GM12878 (cell line): ENCODE measurements at regions not wholly inside any gene's neighbourhood (a gene's known extent, or its start where the extent isn't known, plus 50 kb on each side); places are given as distances from the start of the nearest gene placed in this dataset.

ENCODE experiments used
- ATAC-seq: fragments of 200-7000 bp; cut with Tn5 transposase; 3 replicates; pipeline ENCODE4 v1.9.1; 2020; ENCODE audit warnings: mild to moderate bottlenecking, moderate library complexity
- BruUV-seq: library from RNA; stranded (reverse); fragments of 400-500 nt; replicated peaks from 2 replicates; lab custom pipeline; 2021; lab: Mats Ljungman, UMichigan
- CTCF ChIA-PET: fragments of 300-600 bp; sonication (Branson Sonifier 250); formaldehyde crosslinking; extraction: SDS; loops from one replicate; lab custom pipeline; 2021; ENCODE audit warnings: inconsistent platforms; lab: Yijun Ruan, JAX
- POLR2A ChIA-PET: fragments of 350-600 bp; formaldehyde crosslinking; extraction: SDS; loops from one replicate; lab custom pipeline; 2021; ENCODE audit warnings: inconsistent platforms; lab: Charles Lee
- RAD21 ChIA-PET: fragments of 300-600 bp; sonication (Branson Sonifier 250); formaldehyde crosslinking; loops from one replicate; lab custom pipeline; 2023; ENCODE audit warnings: antibody characterized with exemption; ENCODE audit not compliant: unreplicated experiment; lab: Charles Lee
- SMC1A ChIA-PET: fragments of 300-600 bp; sonication (Branson Sonifier 250); formaldehyde crosslinking; loops from one replicate; lab custom pipeline; 2023; ENCODE audit not compliant: unreplicated experiment, uncharacterized antibody; lab: Charles Lee
- DNase-seq: peaks from one replicate; pipeline ENCODE4 v3.0.0-alpha.2; 2011; ENCODE audit warnings: low read depth, low spot score
- FAIRE-seq: peaks from 3 replicates; lab custom pipeline; 2011; peaks lifted over from hg19 to GRCh38; lab: Jason Lieb, UNC
- H2AFZ ChIP-seq: 2 replicates; pipeline ENCODE4 v1.6.0; 2011; ENCODE audit warnings: low read depth, low read length, control low read depth; ENCODE audit not compliant: control insufficient read depth
- H3K27ac ChIP-seq: 2 replicates; pipeline ENCODE4 v1.5.1; 2011; ENCODE audit warnings: control low read depth; ENCODE audit not compliant: control insufficient read depth, insufficient read depth
- H3K27me3 ChIP-seq, 2 experiments: replicated peaks in 1 of 2; 2 replicates each; pipeline versions ENCODE4 v1.6.0 to v1.6.1; 2011; ENCODE audit warnings: low read length in 1 of 2; ENCODE audit not compliant: control insufficient read depth in 2 of 2, insufficient read depth in 2 of 2
- H3K36me3 ChIP-seq, 2 experiments: 2 replicates each; pipeline ENCODE4 v1.5.1; 2011; ENCODE audit warnings: low read length in 1 of 2; ENCODE audit not compliant: control insufficient read depth in 2 of 2, insufficient read depth in 2 of 2
- H3K4me1 ChIP-seq: 2 replicates; pipeline ENCODE4 v1.6.1; 2011; ENCODE audit warnings: mild to moderate bottlenecking, low read length, moderate library complexity, mixed read lengths; ENCODE audit not compliant: control insufficient read depth, insufficient read depth
- H3K4me2 ChIP-seq: 2 replicates; pipeline ENCODE4 v1.6.0; 2011; ENCODE audit warnings: control low read depth; ENCODE audit not compliant: control insufficient read depth, insufficient read depth
- H3K4me3 ChIP-seq: fragments of 200-600 bp; sonication (generic); 2 replicates; pipeline ENCODE4 v1.5.1; 2016
- H3K79me2 ChIP-seq: 2 replicates; pipeline ENCODE4 v1.6.0; 2011; ENCODE audit warnings: low read length; ENCODE audit not compliant: control insufficient read depth, insufficient read depth
- H3K9ac ChIP-seq: 2 replicates; pipeline ENCODE4 v1.8.0; 2011; ENCODE audit warnings: low read length, control low read depth, mixed read lengths; ENCODE audit not compliant: control insufficient read depth, insufficient read depth
- H3K9me3 ChIP-seq: replicated peaks from 3 replicates; pipeline ENCODE4 v1.5.1; 2011; ENCODE audit warnings: mild to moderate bottlenecking, low read length; ENCODE audit not compliant: control insufficient read depth, insufficient read depth
- H4K20me1 ChIP-seq: 2 replicates; pipeline ENCODE4 v1.6.0; 2011; ENCODE audit not compliant: control insufficient read depth, insufficient read depth
- FOXM1 ChIP-seq: IDR thresholded peaks from 2 replicates; pipeline ENCODE4 v1.6.1; 2012; ENCODE audit warnings: low read depth, mild to moderate bottlenecking, inconsistent platforms, low read length, moderate library complexity
- JUND ChIP-seq: IDR thresholded peaks from 2 replicates; pipeline ENCODE4 v1.6.1; 2012; ENCODE audit warnings: low read depth, mild to moderate bottlenecking, low read length, improper control_type of control experiment, moderate library complexity
- NBN ChIP-seq: fragments of 450-650 bp; IDR thresholded peaks from 2 replicates; pipeline ENCODE4 v1.6.1; 2016
- ZNF384 ChIP-seq: IDR thresholded peaks from 2 replicates; pipeline ENCODE4 v1.6.1; 2012; ENCODE audit warnings: low read depth, mild to moderate bottlenecking, low read length, improper control_type of control experiment, borderline replicate concordance
- WGBS: methylation state at CpG from one replicate; pipeline ENCODE4 v1.1.6; 2016; ENCODE audit warnings: low lambda C conversion rate; ENCODE audit not compliant: insufficient replicate concordance, insufficient coverage; ENCODE audit errors: missing lambda C conversion rate; 5-methylcytosine and 5-hydroxymethylcytosine counted together
- in situ Hi-C: fragments of 300-500 bp; cut with MboI; formaldehyde crosslinking; loops from 9 replicates; pipeline ENCODE4 v1.14.3; 2018; ENCODE audit warnings: mixed read lengths
- intact Hi-C: fragments of 100-400 bp; cut with micrococcal nuclease; formaldehyde crosslinking; loops from one replicate; pipeline ENCODE4 v1.14.2; 2022; ENCODE audit not compliant: unreplicated experiment
- TF ChIP-seq, protein P1 (sequence below): IDR thresholded peaks from 2 replicates; pipeline ENCODE4 v1.6.1; 2011; ENCODE audit warnings: borderline replicate concordance, low read depth, mild to moderate bottlenecking, moderate library complexity, mixed read lengths, low read length; ENCODE audit not compliant: insufficient read depth; ENCODE audit errors: extremely low read length
- TF ChIP-seq, protein P2 (sequence below): fragments of 450-650 bp; IDR thresholded peaks from 2 replicates; pipeline ENCODE4 v1.6.1; 2016; ENCODE audit warnings: mild to moderate bottlenecking, moderate library complexity, borderline replicate concordance
- TF ChIP-seq, protein P3 (sequence below): fragments of 150-350 bp; IDR thresholded peaks from 2 replicates; pipeline ENCODE4 v1.6.1; 2016; ENCODE audit warnings: low read depth, low read length

GRCh38 chr4:138426786-138427185 is 184.6 kb upstream of the SLC7A11 start:
- ChIA-PET POLR2A (no interaction called here), RAD21 (no interaction called here), SMC1A (no interaction called here), CTCF (no interaction called here)
- no peaks in the 10 kb centered on the region for H3K79me2 ChIP-seq
- ATAC-seq (no peak), FAIRE-seq (no peak), DNase-seq (no peak)
- 28% methylated on average over 1 of the region's 1 CpG for WGBS
- no TSS peak for BruUV-seq
- H3K4me3 ChIP-seq, result no peak overlapping the region
- no peak overlapping the region for H2AFZ ChIP-seq
- no peaks in the 10 kb centered on the region; the same call in 2 of the 3 replicates for H3K9me3 ChIP-seq
- H3K27me3 ChIP-seq, result no peaks in the 10 kb centered on the region
- H4K20me1 ChIP-seq, result no peaks in the 10 kb centered on the region
- no peaks in the 10 kb centered on the region for H3K4me1 ChIP-seq
- intact Hi-C loops (no loop called here), in situ Hi-C loops (no loop called here)
- no peak overlapping the region for H3K27ac ChIP-seq
- no peak overlapping the region for H3K4me2 ChIP-seq
- TF ChIP-seq JUND (no peak), NBN (no peak), ZNF384 (no peak), FOXM1 (no peak)
- TF ChIP-seq, protein P1, sequence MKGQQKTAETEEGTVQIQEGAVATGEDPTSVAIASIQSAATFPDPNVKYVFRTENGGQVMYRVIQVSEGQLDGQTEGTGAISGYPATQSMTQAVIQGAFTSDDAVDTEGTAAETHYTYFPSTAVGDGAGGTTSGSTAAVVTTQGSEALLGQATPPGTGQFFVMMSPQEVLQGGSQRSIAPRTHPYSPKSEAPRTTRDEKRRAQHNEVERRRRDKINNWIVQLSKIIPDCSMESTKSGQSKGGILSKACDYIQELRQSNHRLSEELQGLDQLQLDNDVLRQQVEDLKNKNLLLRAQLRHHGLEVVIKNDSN, result no peak
- TF ChIP-seq, protein P2, sequence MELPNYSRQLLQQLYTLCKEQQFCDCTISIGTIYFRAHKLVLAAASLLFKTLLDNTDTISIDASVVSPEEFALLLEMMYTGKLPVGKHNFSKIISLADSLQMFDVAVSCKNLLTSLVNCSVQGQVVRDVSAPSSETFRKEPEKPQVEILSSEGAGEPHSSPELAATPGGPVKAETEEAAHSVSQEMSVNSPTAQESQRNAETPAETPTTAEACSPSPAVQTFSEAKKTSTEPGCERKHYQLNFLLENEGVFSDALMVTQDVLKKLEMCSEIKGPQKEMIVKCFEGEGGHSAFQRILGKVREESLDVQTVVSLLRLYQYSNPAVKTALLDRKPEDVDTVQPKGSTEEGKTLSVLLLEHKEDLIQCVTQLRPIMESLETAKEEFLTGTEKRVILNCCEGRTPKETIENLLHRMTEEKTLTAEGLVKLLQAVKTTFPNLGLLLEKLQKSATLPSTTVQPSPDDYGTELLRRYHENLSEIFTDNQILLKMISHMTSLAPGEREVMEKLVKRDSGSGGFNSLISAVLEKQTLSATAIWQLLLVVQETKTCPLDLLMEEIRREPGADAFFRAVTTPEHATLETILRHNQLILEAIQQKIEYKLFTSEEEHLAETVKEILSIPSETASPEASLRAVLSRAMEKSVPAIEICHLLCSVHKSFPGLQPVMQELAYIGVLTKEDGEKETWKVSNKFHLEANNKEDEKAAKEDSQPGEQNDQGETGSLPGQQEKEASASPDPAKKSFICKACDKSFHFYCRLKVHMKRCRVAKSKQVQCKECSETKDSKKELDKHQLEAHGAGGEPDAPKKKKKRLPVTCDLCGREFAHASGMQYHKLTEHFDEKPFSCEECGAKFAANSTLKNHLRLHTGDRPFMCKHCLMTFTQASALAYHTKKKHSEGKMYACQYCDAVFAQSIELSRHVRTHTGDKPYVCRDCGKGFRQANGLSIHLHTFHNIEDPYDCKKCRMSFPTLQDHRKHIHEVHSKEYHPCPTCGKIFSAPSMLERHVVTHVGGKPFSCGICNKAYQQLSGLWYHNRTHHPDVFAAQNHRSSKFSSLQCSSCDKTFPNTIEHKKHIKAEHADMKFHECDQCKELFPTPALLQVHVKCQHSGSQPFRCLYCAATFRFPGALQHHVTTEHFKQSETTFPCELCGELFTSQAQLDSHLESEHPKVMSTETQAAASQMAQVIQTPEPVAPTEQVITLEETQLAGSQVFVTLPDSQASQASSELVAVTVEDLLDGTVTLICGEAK, result no peak
- TF ChIP-seq, protein P3, sequence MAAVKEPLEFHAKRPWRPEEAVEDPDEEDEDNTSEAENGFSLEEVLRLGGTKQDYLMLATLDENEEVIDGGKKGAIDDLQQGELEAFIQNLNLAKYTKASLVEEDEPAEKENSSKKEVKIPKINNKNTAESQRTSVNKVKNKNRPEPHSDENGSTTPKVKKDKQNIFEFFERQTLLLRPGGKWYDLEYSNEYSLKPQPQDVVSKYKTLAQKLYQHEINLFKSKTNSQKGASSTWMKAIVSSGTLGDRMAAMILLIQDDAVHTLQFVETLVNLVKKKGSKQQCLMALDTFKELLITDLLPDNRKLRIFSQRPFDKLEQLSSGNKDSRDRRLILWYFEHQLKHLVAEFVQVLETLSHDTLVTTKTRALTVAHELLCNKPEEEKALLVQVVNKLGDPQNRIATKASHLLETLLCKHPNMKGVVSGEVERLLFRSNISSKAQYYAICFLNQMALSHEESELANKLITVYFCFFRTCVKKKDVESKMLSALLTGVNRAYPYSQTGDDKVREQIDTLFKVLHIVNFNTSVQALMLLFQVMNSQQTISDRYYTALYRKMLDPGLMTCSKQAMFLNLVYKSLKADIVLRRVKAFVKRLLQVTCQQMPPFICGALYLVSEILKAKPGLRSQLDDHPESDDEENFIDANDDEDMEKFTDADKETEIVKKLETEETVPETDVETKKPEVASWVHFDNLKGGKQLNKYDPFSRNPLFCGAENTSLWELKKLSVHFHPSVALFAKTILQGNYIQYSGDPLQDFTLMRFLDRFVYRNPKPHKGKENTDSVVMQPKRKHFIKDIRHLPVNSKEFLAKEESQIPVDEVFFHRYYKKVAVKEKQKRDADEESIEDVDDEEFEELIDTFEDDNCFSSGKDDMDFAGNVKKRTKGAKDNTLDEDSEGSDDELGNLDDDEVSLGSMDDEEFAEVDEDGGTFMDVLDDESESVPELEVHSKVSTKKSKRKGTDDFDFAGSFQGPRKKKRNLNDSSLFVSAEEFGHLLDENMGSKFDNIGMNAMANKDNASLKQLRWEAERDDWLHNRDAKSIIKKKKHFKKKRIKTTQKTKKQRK, result no peak
- no peak overlapping the region for H3K9ac ChIP-seq
- no peaks in the 10 kb centered on the region for H3K36me3 ChIP-seq
